ENCODE measurements at regions not wholly inside any gene's neighbourhood (a gene's known extent, or its start where the extent isn't known, plus 50 kb on each side); places are given as distances from the start of the nearest gene placed in this dataset.

DNA sequence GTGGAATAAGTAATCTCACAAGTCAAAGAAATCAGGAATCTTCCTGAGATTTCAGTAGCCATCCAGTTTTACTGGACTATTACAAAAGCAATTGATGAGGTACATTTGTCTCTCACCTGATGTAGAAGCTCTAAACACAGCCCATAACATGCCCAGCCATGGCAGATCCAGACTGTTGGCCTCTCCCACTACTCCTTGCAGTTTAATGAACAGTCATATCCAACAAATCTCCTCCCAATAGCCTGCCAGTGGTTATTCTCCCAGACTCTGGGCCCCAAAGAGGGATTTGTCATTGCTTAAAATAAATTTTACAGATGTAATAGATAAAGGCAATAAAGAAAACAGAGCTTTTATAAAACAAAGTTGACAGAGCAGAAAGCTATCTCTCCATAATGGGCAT lies 80.8 kb downstream of the ZNF608 start:
- H3K27ac ChIP-seq: no peak overlapping the region
- no peaks in the 10 kb centered on the region for H3K9me3 ChIP-seq
- H3K4me1 ChIP-seq: peaks cover 54 to 93% (median 73%) of the 10 kb centered on the region in 4 donors
- DNase-seq: no peak
- no peak overlapping the region for H3K4me3 ChIP-seq
- TF ChIP-seq POLR2A (IDR thresholded peaks at IDR 0.05): no peak
- TF ChIP-seq, protein P1, sequence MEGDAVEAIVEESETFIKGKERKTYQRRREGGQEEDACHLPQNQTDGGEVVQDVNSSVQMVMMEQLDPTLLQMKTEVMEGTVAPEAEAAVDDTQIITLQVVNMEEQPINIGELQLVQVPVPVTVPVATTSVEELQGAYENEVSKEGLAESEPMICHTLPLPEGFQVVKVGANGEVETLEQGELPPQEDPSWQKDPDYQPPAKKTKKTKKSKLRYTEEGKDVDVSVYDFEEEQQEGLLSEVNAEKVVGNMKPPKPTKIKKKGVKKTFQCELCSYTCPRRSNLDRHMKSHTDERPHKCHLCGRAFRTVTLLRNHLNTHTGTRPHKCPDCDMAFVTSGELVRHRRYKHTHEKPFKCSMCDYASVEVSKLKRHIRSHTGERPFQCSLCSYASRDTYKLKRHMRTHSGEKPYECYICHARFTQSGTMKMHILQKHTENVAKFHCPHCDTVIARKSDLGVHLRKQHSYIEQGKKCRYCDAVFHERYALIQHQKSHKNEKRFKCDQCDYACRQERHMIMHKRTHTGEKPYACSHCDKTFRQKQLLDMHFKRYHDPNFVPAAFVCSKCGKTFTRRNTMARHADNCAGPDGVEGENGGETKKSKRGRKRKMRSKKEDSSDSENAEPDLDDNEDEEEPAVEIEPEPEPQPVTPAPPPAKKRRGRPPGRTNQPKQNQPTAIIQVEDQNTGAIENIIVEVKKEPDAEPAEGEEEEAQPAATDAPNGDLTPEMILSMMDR (IDR thresholded peaks at IDR 0.05): no peak
- no peaks in the 10 kb centered on the region for H3K36me3 ChIP-seq
- intact Hi-C loops (cut with DNase I; ENCODE audit: low total_unique reads): no loop called here
- H3K27me3 ChIP-seq: no peaks in the 10 kb centered on the region

DNA sequence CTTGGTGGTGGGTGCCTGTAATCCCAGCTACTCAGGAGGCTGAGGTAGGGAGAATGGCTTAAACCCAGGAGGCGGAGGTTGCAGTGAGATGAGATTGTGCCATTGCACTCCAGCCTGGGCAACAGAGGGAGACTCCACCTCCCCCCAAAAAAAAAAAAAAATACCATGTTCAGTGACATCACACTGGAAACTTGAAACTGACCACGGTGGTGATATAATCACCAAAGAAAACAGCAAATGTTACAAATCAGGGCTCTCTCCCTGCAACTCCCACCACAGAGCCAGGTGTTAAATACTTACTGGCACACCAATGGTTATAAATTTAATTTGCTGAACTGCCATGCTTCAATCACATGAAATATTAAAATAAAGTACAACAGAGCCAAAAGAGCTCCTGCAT lies 81.4 kb downstream of the ZNF608 start:
- intact Hi-C loops (cut with DNase I; ENCODE audit: low total_unique reads): no loop called here
- TF ChIP-seq POLR2A (IDR thresholded peaks at IDR 0.05): no peak
- no peak for TF ChIP-seq EP300 (IDR thresholded peaks at IDR 0.05)
- no peak for TF ChIP-seq POLR2AphosphoS5 (IDR thresholded peaks at IDR 0.05)
- TF ChIP-seq, protein P1 (IDR thresholded peaks at IDR 0.05): no peak
- no peak overlapping the region for H3K27ac ChIP-seq
- no peaks in the 10 kb centered on the region for H3K36me3 ChIP-seq
- 63 to 76% (median 68%) methylated on average over 2 of the region's 2 CpGs for WGBS, 5 donors
- DNase-seq: no peak
- no peak overlapping the region for H3K4me3 ChIP-seq
- no peaks in the 10 kb centered on the region for H3K27me3 ChIP-seq
- no peaks in the 10 kb centered on the region for H3K9me3 ChIP-seq
- H3K4me1 ChIP-seq: peaks cover 52 to 93% (median 73%) of the 10 kb centered on the region in 4 donors

DNA sequence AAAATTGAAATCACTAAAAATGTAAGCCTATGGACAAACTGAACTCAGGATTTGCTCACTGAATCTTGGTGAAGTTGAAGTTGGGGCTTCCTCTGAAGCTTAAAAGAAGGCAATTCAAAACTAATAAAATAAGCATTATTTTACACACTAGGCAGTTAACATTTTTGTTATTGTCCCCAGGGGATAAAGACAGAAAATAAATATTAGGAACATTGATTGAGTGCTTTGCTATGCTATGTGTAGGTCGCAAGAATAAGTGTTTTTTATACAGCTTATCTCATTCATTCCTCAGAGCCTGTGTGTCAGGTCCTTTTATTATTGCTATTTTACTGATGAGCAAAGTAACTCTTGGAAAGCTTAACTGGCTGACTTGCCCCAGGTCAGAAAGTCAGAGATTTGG lies 82.2 kb downstream of the ZNF608 start:
- no peaks in the 10 kb centered on the region for H3K27me3 ChIP-seq
- WGBS, 5 donors: 32 to 63% (median 35%) methylated on average over 1 of the region's 1 CpG
- peaks cover 51 to 93% (median 74%) of the 10 kb centered on the region in 4 donors for H3K4me1 ChIP-seq
- intact Hi-C loops (cut with DNase I; ENCODE audit: low total_unique reads): no loop called here
- DNase-seq: no peak
- no peak overlapping the region for H3K27ac ChIP-seq
- TF ChIP-seq POLR2A (IDR thresholded peaks at IDR 0.05) (no peak), EP300 (IDR thresholded peaks at IDR 0.05) (no peak), POLR2AphosphoS5 (IDR thresholded peaks at IDR 0.05) (no peak)
- TF ChIP-seq, protein P1 (IDR thresholded peaks at IDR 0.05): no peak
- no peaks in the 10 kb centered on the region for H3K9me3 ChIP-seq
- no peaks in the 10 kb centered on the region for H3K36me3 ChIP-seq
- H3K4me3 ChIP-seq: no peak overlapping the region

DNA sequence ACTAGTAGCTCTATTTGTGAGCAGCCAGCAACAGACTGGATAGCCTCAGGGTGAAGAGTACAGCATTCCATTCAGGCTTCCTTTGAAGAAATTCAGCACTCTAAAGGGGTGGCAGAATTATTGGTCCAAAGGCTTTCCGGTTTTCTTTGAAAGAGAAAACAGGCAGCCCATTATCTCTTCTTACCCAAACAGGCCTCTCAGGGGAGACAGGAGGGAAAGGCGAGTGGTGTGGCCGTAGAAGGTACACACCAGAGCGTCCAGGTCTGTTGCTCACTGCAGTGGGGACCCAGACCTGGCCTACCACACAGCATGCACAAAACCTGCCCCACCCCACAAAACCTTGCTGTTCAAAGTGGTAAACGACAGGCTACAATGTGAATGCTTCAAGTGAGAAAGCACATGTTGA lies 83.3 kb downstream of the ZNF608 start:
- 44 to 67% (median 49%) methylated on average over 5 of the region's 5 CpGs for WGBS, 5 donors
- Histone ChIP-seq H3K27me3 (no peaks in the 10 kb centered on the region), H3K9me3 (no peaks in the 10 kb centered on the region), H3K36me3 (no peaks in the 10 kb centered on the region), H3K4me1 (peaks cover 45 to 95% (median 70%) of the 10 kb centered on the region in 4 donors), H3K27ac (peak overlapping the region; percentile 18 to 78 (median 64)), H3K4me3 (no peak overlapping the region)
- no peak for TF ChIP-seq EP300 (IDR thresholded peaks at IDR 0.05)
- DNase-seq: no peak
- intact Hi-C loops (cut with DNase I; ENCODE audit: low total_unique reads): no loop called here

DNA sequence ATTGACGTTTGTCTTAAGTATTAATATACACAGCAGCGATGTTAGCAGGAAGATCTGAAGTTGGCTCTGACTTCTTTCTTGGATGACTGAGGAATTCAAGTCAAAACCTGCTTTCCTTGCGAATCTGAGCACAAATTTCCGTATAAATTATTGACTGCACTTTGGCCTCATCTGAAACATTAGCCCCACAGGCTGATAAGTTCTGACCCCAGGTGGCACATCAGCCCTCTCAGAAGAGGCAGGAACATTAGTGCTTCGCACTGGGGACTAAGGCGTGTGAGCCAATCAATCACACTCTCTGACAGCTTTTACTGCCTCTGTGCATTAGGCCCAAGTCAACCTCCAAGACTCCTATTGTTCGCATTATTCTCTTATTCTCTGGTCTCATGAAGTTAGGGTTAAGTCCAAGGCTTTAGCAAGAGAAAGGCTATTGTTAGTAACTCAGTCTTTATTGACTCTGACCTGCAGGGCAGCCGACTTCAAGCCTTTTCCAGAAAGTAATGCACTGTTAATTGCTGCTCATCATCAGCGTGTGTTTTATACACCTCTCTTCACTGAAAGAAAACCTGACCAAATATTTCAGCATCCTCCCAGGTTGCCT lies 84.2 kb downstream of the ZNF608 start:
- no peak overlapping the region for H3K4me3 ChIP-seq
- DNase-seq: peak in 1 of 2 donors; percentile 80
- 29 to 58% (median 44%) methylated on average over 8 to 9 of the region's 9 CpGs for WGBS, 5 donors

More for the DNA sequence above, 84.2 kb downstream of the ZNF608 start:
- no peaks in the 10 kb centered on the region for H3K27me3 ChIP-seq
- no peaks in the 10 kb centered on the region for H3K36me3 ChIP-seq
- intact Hi-C loops (cut with DNase I; ENCODE audit: low total_unique reads): no loop called here
- TF ChIP-seq, protein P1 (IDR thresholded peaks at IDR 0.05): no peak
- TF ChIP-seq POLR2A (IDR thresholded peaks at IDR 0.05): no peak
- TF ChIP-seq EP300 (IDR thresholded peaks at IDR 0.05): no peak
- no peak for TF ChIP-seq POLR2AphosphoS5 (IDR thresholded peaks at IDR 0.05)
- H3K27ac ChIP-seq: peak overlapping the region; percentile 41 to 78 (median 45)
- no peaks in the 10 kb centered on the region for H3K9me3 ChIP-seq
- peaks cover 40 to 95% (median 71%) of the 10 kb centered on the region in 4 donors for H3K4me1 ChIP-seq

Data from stomach (tissue), 8 donors.